NCI-H2227 (cell line): ENCODE measurements at regions not wholly inside any gene's neighbourhood (a gene's known extent, or its start where the extent isn't known, plus 50 kb on each side); places are given as distances from the start of the nearest gene placed in this dataset.

ENCODE experiments used
- DNase-seq: peaks from one replicate; lab custom pipeline; 2025; ENCODE audit not compliant: unreplicated experiment; lab: John Stamatoyannopoulos, UW

- no peak for DNase-seq
Observed at GRCh38 chr22:17269224-17269606, 50.0 kb upstream of the ADA2 start.
